ENCODE measurements at regions not wholly inside any gene's neighbourhood (a gene's known extent, or its start where the extent isn't known, plus 50 kb on each side); places are given as distances from the start of the nearest gene placed in this dataset.

GRCh38 chr20:51172558-51173428 lies 149.9 kb upstream of the KCNG1 start (continued):
- no peak for TF ChIP-seq KLF16 (IDR thresholded peaks at IDR 0.05)
- no peak for TF ChIP-seq ZNF398 (CRISPR knock-in tag; IDR thresholded peaks at IDR 0.05)
- TF ChIP-seq ETV6 (IDR thresholded peaks at IDR 0.05; ENCODE audit: borderline replicate concordance in 1 of 2, low read depth in 2 of 2, low read length in 1 of 2): no peak
- no peak for TF ChIP-seq ETV6 (CRISPR knock-in tag; IDR thresholded peaks at IDR 0.05; ENCODE audit: borderline replicate concordance)
- TF ChIP-seq MBD2 (IDR thresholded peaks at IDR 0.05; ENCODE audit: borderline replicate concordance, low read depth): no peak
- TF ChIP-seq MAFK (IDR thresholded peaks at IDR 0.05; ENCODE audit: low read length): no peak
- TF ChIP-seq HMGN3 (IDR thresholded peaks at IDR 0.05; ENCODE audit: borderline replicate concordance, extremely low read depth, insufficient read length, low read depth, low read length): no peak
- no peak for TF ChIP-seq ELK1 (CRISPR knock-in tag; IDR thresholded peaks at IDR 0.05)
- TF ChIP-seq STAT6 (CRISPR knock-in tag; IDR thresholded peaks at IDR 0.05): no peak

Data from K562 (cell line).